HUES64 (cell line): ENCODE measurements at regions not wholly inside any gene's neighbourhood (a gene's known extent, or its start where the extent isn't known, plus 50 kb on each side); places are given as distances from the start of the nearest gene placed in this dataset.
A peak's percentile ranks its signal among the peaks of the same experiment; 100 is the strongest.
"Not testable (repeated sequence)": the region's sequence is repeated elsewhere in the genome, so short reads cannot be mapped to it uniquely, and the experiment has no call there.

Experiments
- H3K27ac ChIP-seq: 2 replicates; pipeline ENCODE4 v1.7.0; 2013; ENCODE audit warnings: low read depth, low read length, inconsistent platforms
- H3K27me3 ChIP-seq: 2 replicates; pipeline ENCODE4 v1.6.1; 2013; ENCODE audit warnings: mild to moderate bottlenecking, low read length; ENCODE audit not compliant: insufficient read depth
- H3K36me3 ChIP-seq: 2 replicates; pipeline ENCODE4 v1.6.1; 2013; ENCODE audit warnings: mild to moderate bottlenecking, low read length; ENCODE audit not compliant: insufficient read depth
- H3K4me1 ChIP-seq: 2 replicates; pipeline ENCODE4 v1.6.1; 2013; ENCODE audit warnings: mild to moderate bottlenecking, low read length, moderate library complexity; ENCODE audit not compliant: insufficient read depth
- H3K4me3 ChIP-seq: 2 replicates; pipeline ENCODE4 v1.5.1; 2013; ENCODE audit warnings: mild to moderate bottlenecking, low read length, moderate library complexity
- H3K9ac ChIP-seq: 2 replicates; pipeline ENCODE4 v1.6.1; 2013; ENCODE audit warnings: mild to moderate bottlenecking, low read depth, low read length
- H3K9me3 ChIP-seq: 2 replicates; pipeline ENCODE4 v1.6.1; 2013; ENCODE audit warnings: low read depth, low read length; ENCODE audit not compliant: insufficient read depth
- WGBS: fragments of 150-250, 120-280 bp; methylation state at CpG from one replicate; pipeline ENCODE4 v1.1.7; 2013; ENCODE audit warnings: missing lambda C conversion rate; 5-methylcytosine and 5-hydroxymethylcytosine counted together

DNA sequence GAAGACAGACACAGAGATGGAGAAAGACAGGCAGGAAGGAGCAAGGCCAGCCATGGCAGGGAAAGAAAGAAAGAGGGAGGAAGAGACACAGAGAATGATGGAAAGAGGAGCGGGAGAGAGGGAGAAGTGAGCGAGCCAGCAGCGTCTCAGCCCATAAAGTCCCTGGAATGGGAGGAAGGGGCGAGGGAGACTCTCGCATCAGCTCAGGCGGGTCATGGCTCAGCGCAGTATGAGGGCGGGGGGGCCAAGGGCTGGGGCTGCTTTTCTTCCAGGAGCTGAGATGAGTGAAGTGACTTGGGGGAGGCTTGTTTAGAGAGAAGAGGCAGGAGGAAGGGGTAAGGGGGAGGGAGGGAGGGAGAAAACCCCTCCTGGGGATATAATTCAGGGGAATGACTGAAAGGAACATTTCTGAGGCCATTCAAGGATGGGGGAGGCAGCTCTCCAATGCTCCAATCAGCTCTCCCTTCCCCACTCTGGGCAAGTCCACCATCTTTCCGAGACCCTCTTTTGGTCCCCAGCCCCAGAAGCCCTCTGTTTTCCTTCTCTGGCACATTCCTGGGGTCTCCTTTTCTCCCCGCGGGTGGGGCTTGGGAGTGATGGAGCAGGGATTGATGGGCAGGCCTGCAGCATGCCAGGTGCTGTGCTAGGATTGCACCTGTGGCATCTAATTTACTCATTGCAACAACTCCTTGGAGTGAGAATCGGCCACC, 87.9 kb downstream of the HIF1AN start:
- Histone ChIP-seq H3K4me1 (peaks cover 14% of the 10 kb centered on the region), H3K4me3 (no peak overlapping the region), H3K9ac (no peak overlapping the region), H3K9me3 (no peaks in the 10 kb centered on the region), H3K36me3 (no peaks in the 10 kb centered on the region), H3K27me3 (peaks cover 13% of the 10 kb centered on the region), H3K27ac (no peak overlapping the region)
- 80% methylated on average over 10 of the region's 12 CpGs for WGBS

DNA sequence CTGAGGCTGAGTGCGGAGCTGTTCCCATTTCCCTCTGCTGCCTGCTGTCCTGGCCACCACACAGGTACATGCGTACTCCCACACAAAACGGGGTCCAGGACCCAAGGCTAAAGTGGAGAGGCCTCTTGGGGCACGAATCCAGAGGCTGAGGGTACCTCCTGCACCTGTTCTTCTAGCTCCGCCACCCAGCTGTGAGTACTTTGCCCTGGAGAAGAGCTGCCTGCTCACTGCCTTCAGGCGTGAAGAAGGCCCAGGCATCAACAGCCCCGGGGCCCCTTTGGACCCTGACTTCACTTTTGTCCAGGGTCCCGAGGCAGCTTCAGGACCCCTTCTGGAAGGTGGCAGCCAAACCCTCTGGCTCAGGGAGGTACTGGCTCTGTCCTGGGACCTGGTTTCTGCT, 88.6 kb downstream of the HIF1AN start:
- 88% methylated on average over 8 of the region's 8 CpGs for WGBS
- Histone ChIP-seq H3K4me1 (peaks cover 14% of the 10 kb centered on the region), H3K27me3 (peaks cover 13% of the 10 kb centered on the region)

DNA sequence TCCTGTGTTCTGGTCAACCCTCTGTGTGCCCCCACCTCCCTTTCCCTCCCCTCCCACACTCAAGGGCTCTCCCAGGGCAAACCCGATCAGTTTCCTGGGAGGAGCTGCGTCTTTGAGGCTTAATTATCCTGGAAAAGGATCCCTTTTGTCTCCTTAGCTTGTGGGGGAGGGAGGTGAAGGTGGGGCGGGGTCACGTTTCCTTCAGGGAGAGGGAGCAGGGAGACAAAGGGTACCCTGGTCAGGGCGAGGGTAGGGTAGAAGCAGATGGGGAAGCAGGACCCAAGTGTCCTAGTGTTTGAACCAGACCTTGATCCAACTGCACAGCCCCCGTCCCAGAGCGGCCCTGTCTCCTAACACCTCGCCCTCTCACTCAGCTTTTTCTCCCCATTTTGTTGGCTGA, 90.1 kb downstream of the HIF1AN start:
- 9% methylated on average over 8 of the region's 8 CpGs for WGBS
- H3K27ac ChIP-seq, result 0 out of 2 replicates have a peak overlapping the region, but pooled peaks have one; percentile 10
- H3K27me3 ChIP-seq, result peaks cover 13% of the 10 kb centered on the region
- H3K36me3 ChIP-seq, result no peaks in the 10 kb centered on the region
- H3K4me3 ChIP-seq, result peak overlapping the region; percentile 36
- peaks cover 14% of the 10 kb centered on the region for H3K4me1 ChIP-seq
- H3K9ac ChIP-seq, result peak overlapping the region; percentile 34; the same call in 1 of the 2 replicates
- H3K9me3 ChIP-seq, result no peaks in the 10 kb centered on the region

More for the DNA sequence above, 88.6 kb downstream of the HIF1AN start:
- Histone ChIP-seq H3K36me3 (no peaks in the 10 kb centered on the region), H3K9ac (no peak overlapping the region), H3K4me3 (no peak overlapping the region), H3K9me3 (no peaks in the 10 kb centered on the region), H3K27ac (no peak overlapping the region)

DNA sequence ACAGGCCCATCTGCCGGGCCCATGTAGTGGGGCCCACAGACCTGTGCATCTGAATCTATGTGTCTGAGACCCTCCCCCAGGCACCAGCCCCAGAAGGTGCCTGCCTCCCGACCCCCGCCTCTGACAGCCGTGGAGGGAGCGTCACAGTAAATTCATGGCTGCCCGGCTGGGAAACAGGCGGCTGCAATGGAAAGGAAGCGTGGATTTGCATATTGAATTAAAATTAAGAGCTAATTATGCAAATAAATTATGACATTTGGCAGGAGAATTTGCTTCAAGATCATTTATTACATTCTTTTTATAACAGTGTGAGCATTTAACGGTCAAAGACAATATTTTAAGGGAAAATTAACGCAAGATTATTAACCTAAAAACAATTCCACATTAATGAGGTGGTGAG, 92.3 kb downstream of the HIF1AN start:
- WGBS, result 88% methylated on average over 10 of the region's 10 CpGs

DNA sequence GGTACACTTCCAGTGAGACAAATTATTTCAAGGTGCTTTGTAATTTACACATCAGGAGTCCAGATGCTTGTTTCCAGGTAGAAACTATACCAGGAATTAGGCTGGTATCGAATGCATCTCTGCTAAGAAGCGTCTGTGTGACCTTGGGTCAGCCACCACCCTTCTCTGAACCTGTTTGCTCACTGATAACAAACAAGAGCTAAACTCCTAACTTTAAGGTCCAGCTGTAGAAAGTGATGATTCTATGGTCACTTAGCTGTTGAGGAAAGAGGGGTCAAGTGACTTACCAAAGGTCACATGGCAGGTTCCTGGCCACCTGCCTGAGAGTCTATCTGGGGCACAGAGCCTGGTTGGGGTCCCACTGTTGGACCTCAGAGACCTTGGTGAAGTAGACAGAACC, 95.4 kb downstream of the HIF1AN start:
- Histone ChIP-seq H3K9me3 (no peaks in the 10 kb centered on the region), H3K36me3 (no peaks in the 10 kb centered on the region), H3K4me3 (no peak overlapping the region), H3K27me3 (no peaks in the 10 kb centered on the region), H3K9ac (no peak overlapping the region), H3K4me1 (peaks cover 2% of the 10 kb centered on the region; the same call in 1 of the 2 replicates), H3K27ac (no peak overlapping the region)
- WGBS, result 81% methylated on average over 2 of the region's 2 CpGs

More for the DNA sequence above, 92.3 kb downstream of the HIF1AN start:
- Histone ChIP-seq H3K27me3 (peaks cover 10% of the 10 kb centered on the region), H3K4me3 (no peak overlapping the region), H3K4me1 (peaks cover 14% of the 10 kb centered on the region), H3K27ac (no peak overlapping the region), H3K9ac (no peak overlapping the region), H3K9me3 (no peaks in the 10 kb centered on the region), H3K36me3 (no peaks in the 10 kb centered on the region)

DNA sequence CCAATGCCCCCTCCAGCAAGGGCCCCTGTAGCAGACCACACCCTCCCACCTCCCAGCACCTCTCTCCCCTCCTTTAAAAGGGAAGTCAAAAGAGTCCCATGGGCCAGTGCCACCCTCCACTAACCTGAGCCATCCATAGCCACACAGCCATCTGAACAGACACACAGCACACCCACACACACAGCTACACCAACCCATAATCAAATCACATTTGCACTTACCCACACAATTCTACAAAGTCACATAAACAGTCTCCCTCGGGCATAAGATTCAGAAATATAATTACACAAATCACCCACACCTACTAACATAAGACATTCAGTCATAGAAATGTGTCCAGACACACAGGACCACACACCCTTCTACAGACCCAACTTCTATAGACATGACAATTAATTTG, 96.3 kb downstream of the HIF1AN start:
- H3K9me3 ChIP-seq, result no peaks in the 10 kb centered on the region
- no peaks in the 10 kb centered on the region for H3K36me3 ChIP-seq
- 92% methylated on average over 1 of the region's 1 CpG for WGBS
- no peaks in the 10 kb centered on the region for H3K4me1 ChIP-seq
- H3K27me3 ChIP-seq, result no peaks in the 10 kb centered on the region
- H3K4me3 ChIP-seq, result no peak overlapping the region
- H3K27ac ChIP-seq, result no peak overlapping the region
- H3K9ac ChIP-seq, result no peak overlapping the region

DNA sequence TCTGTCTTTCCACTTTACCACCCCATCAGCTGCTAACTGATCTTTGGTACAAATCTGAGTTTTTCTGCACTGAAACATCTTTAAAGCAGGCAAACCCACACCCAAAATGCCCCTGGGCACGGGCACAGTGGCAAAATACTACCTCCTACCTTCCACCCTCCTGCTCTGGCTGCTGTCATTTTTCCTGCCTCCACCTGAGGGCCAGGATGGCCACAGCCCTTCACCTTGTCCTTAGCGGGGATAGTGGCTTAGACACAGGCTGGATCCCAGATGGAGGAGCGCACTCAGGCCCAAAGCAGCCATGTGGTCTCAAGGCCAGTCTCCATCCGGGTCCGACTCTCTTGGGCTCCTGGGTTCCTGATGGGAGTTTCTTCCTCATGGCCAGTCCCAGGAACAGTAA, 98.3 kb downstream of the HIF1AN start:
- no peak overlapping the region for H3K9ac ChIP-seq
- 81% methylated on average over 5 of the region's 5 CpGs for WGBS
- peaks cover 9% of the 10 kb centered on the region for H3K4me1 ChIP-seq
- no peaks in the 10 kb centered on the region for H3K36me3 ChIP-seq
- H3K4me3 ChIP-seq, result no peak overlapping the region
- H3K27ac ChIP-seq, result no peak overlapping the region
- no peaks in the 10 kb centered on the region for H3K27me3 ChIP-seq
- H3K9me3 ChIP-seq, result no peaks in the 10 kb centered on the region

DNA sequence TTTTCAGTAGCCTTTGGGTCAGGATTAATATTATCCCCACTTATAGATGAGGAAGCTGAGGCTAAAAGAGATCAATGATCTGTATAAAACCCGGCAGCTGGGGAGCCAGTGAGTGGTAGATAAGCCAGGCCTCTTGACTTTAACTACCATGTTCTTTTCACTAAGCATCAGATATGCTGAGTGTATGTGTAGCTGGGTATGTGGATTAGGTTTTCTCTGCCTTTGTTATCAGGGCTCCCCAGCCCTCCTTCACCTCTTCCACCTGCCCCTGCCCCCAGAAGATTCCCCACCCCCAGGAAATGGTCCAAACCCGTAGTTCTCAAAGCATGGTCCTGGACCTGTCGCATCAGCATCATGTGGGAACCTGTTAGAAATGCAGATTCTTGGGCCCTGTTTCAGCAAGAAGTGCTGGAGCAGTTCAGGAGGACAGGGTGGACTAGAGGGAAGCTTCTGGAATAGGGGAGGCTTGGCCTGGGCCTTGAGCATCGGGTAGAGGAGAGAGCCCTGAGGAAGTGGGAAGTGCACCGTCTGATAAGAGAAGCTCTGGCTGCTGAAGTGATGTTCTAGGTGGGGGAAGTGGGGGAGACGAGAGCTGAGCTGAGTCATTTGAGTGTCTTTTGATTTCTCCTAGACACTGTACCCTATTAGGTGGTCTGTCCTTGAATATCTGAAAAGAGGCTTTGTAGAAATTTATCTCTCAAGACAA, 101.3 kb downstream of the HIF1AN start:
- H3K27me3 ChIP-seq, result peaks cover 11% of the 10 kb centered on the region; the same call in 1 of the 2 replicates
- H3K9ac ChIP-seq, result no peak overlapping the region
- H3K4me1 ChIP-seq, result peaks cover 13% of the 10 kb centered on the region
- no peaks in the 10 kb centered on the region for H3K9me3 ChIP-seq
- H3K36me3 ChIP-seq, result no peaks in the 10 kb centered on the region
- no peak overlapping the region for H3K4me3 ChIP-seq
- WGBS, result 71% methylated on average over 6 of the region's 6 CpGs
- H3K27ac ChIP-seq, result no peak overlapping the region

DNA sequence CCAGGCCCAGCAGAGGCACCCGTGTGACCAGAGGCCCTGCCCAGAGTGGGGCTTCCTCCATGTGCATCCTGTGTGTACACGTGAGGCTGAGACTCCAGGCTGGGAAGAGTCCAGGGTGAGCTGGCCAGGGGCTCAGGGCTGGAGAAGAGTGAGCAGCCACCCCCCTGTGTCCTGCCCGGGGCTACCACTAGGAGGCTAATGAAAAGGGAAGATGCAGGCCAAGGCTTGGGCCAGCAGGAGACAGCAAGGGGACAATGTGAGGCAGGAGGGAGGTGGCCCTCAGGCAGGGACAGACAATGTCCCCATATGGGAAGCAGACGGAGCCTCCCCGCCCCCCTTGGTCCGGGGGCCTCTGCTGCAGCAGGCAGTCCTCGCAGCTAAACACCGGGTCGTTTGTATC, 102.0 kb downstream of the HIF1AN start:
- no peaks in the 10 kb centered on the region for H3K9me3 ChIP-seq
- WGBS, result 6% methylated on average over 9 of the region's 9 CpGs
- no peak overlapping the region for H3K9ac ChIP-seq
- H3K4me3 ChIP-seq, result no peak overlapping the region
- no peak overlapping the region for H3K27ac ChIP-seq
- peaks cover 20% of the 10 kb centered on the region for H3K4me1 ChIP-seq
- H3K27me3 ChIP-seq, result peaks cover 11% of the 10 kb centered on the region
- H3K36me3 ChIP-seq, result no peaks in the 10 kb centered on the region

DNA sequence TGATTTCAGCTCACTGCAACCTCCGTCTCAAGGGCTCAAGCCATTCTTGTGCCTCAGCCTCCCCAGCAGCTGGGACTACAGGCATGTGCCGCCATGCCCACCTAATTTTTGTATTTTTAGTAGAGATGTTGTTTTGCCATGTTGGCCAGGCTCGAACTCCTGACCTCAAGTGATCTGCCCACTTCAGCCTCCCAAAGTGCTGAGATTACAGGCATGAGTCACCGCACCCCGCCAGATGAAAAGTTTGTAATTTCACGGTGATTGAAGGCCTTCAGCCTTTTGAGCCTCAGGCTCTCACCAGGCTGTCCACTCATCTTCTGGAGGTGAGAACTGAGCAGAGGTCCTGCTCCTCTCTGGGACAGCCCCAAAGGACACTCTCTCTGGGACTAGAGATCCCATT, 103.2 kb downstream of the HIF1AN start:
- H3K9ac ChIP-seq, H3K4me3 ChIP-seq, H3K36me3 ChIP-seq, H3K27ac ChIP-seq, H3K9me3 ChIP-seq: not testable (repeated sequence)
- Histone ChIP-seq H3K27me3 (peaks cover 11% of the 10 kb centered on the region), H3K4me1 (peaks cover 21% of the 10 kb centered on the region)
- WGBS, result 84% methylated on average over 6 of the region's 6 CpGs

DNA sequence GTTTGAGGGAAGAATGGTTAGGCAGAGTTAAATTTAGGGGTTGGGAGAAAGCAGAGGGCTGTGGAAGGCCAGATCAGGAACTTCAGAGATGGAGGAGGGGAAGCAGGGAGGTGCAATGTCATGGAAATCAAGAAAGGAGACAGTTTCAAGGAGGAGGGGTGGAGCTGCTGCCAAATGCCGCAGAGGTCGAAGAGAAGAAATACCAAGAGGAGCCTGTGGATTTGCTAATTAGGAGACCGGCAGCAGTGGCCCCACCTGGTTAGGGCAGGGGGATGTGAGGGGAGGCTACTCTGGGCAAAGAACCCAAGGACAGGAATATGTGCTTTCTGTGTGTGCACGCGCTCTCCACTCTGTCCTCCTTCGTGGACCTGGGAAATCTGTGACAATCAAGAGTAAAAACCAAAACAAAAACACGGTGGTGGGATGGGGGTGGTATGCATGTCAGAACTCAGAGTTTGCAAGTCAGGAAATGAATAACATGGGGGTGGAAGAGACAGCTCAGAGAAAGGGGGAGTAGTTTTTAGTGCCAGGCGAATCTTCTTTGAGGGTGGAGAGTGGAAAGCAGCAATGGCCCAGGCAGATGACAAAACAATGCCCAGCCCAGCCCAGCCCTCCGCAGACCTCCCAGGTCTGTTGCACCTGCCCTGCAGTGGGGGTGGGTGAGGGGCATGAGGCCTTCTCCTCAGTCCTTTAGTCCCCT, 102.9 kb upstream of the PAX2 start:
- Histone ChIP-seq H3K4me1 (peaks cover 26% of the 10 kb centered on the region), H3K9ac (no peak overlapping the region), H3K9me3 (no peaks in the 10 kb centered on the region), H3K27ac (no peak overlapping the region; the same call in 1 of the 2 replicates), H3K36me3 (no peaks in the 10 kb centered on the region), H3K4me3 (peak overlapping the region; percentile 34), H3K27me3 (peaks cover 26% of the 10 kb centered on the region)
- WGBS, result 3% methylated on average over 9 of the region's 9 CpGs
